ENCODE measurements at regions not wholly inside any gene's neighbourhood (a gene's known extent, or its start where the extent isn't known, plus 50 kb on each side); places are given as distances from the start of the nearest gene placed in this dataset.
A peak's percentile ranks its signal among the peaks of the same experiment; 100 is the strongest.

- DNase-seq, result no peak
These were observed 131.7 kb upstream of the PRSS58 start for GRCh38 chr7:142389544-142389943.

- DNase-seq, result no peak
These were observed 127.9 kb upstream of the PRSS58 start for GRCh38 chr7:142385491-142386340.

GRCh38 chr7:142384493-142384922, 126.7 kb upstream of the PRSS58 start:
- DNase-seq, result no peak

- no peak for DNase-seq
These were observed 126.1 kb upstream of the PRSS58 start for GRCh38 chr7:142383841-142384492.

- DNase-seq, result peak; percentile 40
These were observed 124.0 kb upstream of the PRSS58 start for GRCh38 chr7:142381727-142382390.

GRCh38 chr7:142380069-142380468, 122.2 kb upstream of the PRSS58 start:
- no peak for DNase-seq

GRCh38 chr7:142379201-142379885, 121.5 kb upstream of the PRSS58 start:
- no peak for DNase-seq

GRCh38 chr7:142377567-142377966, 119.7 kb upstream of the PRSS58 start:
- no peak for DNase-seq

GRCh38 chr7:142376356-142376997, 118.6 kb upstream of the PRSS58 start:
- DNase-seq, result no peak

GRCh38 chr7:142375710-142376313, 118.0 kb upstream of the PRSS58 start:
- DNase-seq, result no peak

- DNase-seq, result no peak
These were observed 114.9 kb upstream of the PRSS58 start for GRCh38 chr7:142372727-142373126.

GRCh38 chr7:142371586-142372377, 113.9 kb upstream of the PRSS58 start:
- no peak for DNase-seq

- no peak for DNase-seq
These were observed 107.6 kb upstream of the PRSS58 start for GRCh38 chr7:142365410-142365842.

- DNase-seq, result no peak
These were observed 106.7 kb upstream of the PRSS58 start for GRCh38 chr7:142364551-142364950.

- no peak for DNase-seq
These were observed 104.5 kb upstream of the PRSS58 start for GRCh38 chr7:142362349-142362748.

GRCh38 chr7:142359694-142360279, 101.9 kb upstream of the PRSS58 start:
- DNase-seq, result no peak

GRCh38 chr7:142357953-142358520, 100.2 kb upstream of the PRSS58 start:
- peak; percentile 46 for DNase-seq

GRCh38 chr7:142356166-142356565, 98.3 kb upstream of the PRSS58 start:
- peak; percentile 77 for DNase-seq

- DNase-seq, result no peak
These were observed 97.5 kb upstream of the PRSS58 start for GRCh38 chr7:142355328-142355727.
